LNCaP clone FGC (cell line): ENCODE measurements at regions not wholly inside any gene's neighbourhood (a gene's known extent, or its start where the extent isn't known, plus 50 kb on each side); places are given as distances from the start of the nearest gene placed in this dataset.
"Not testable (repeated sequence)": the region's sequence is repeated elsewhere in the genome, so short reads cannot be mapped to it uniquely, and the experiment has no call there.

Experiments
- DNase-seq: peaks from one replicate; pipeline ENCODE4 v3.0.0-alpha.2; 2011; ENCODE audit warnings: low read depth
- H3K4me3 ChIP-seq: 2 replicates; pipeline ENCODE4 v1.5.1; 2011; ENCODE audit warnings: mild to moderate bottlenecking, low read depth, low read length, control low read depth
- CTCF ChIP-seq: IDR thresholded peaks from 2 replicates; pipeline ENCODE4 v1.5.1; 2012; ENCODE audit warnings: mild to moderate bottlenecking; ENCODE audit not compliant: control insufficient read depth, insufficient read depth; ENCODE audit errors: extremely low read depth

- TF ChIP-seq CTCF = no peak
- DNase-seq = no peak
These were observed 71.0 kb downstream of the RASL11A start for GRCh38 chr13:27341616-27342015.

GRCh38 chr13:27347211-27347772 is 76.7 kb downstream of the RASL11A start:
- TF ChIP-seq CTCF = no peak
- no peak for DNase-seq
- no peak overlapping the region for H3K4me3 ChIP-seq

More at GRCh38 chr13:27341616-27342015, 71.0 kb downstream of the RASL11A start:
- H3K4me3 ChIP-seq = no peak overlapping the region

- no peak for TF ChIP-seq CTCF
These were observed 76.0 kb upstream of the GTF3A start for GRCh38 chr13:27348461-27348860.

GRCh38 chr13:27349458-27349857 is 75.0 kb upstream of the GTF3A start:
- no peak for TF ChIP-seq CTCF

More at GRCh38 chr13:27348461-27348860, 76.0 kb upstream of the GTF3A start:
- DNase-seq = no peak
- H3K4me3 ChIP-seq = no peak overlapping the region

GRCh38 chr13:27350825-27351224 is 73.6 kb upstream of the GTF3A start:
- not testable (repeated sequence) for H3K4me3 ChIP-seq, DNase-seq

More at GRCh38 chr13:27349458-27349857, 75.0 kb upstream of the GTF3A start:
- no peak for DNase-seq
- no peak overlapping the region for H3K4me3 ChIP-seq

- TF ChIP-seq CTCF = no peak
- H3K4me3 ChIP-seq = no peak overlapping the region
These were observed 71.7 kb upstream of the GTF3A start for GRCh38 chr13:27352698-27353097.

GRCh38 chr13:27353166-27353583 is 71.2 kb upstream of the GTF3A start:
- no peak for DNase-seq
- H3K4me3 ChIP-seq = no peak overlapping the region
- TF ChIP-seq CTCF = no peak

More at GRCh38 chr13:27352698-27353097, 71.7 kb upstream of the GTF3A start:
- DNase-seq = no peak
